Muscle of arm (tissue), 1 donor: ENCODE measurements at regions not wholly inside any gene's neighbourhood (a gene's known extent, or its start where the extent isn't known, plus 50 kb on each side); places are given as distances from the start of the nearest gene placed in this dataset.
A peak's percentile ranks its signal among the peaks of the same experiment; 100 is the strongest.
"Not testable (repeated sequence)": the region's sequence is repeated elsewhere in the genome, so short reads cannot be mapped to it uniquely, and the experiment has no call there.

ENCODE experiments used
- DNase-seq: peaks from one replicate; pipeline ENCODE4 v3.0.0-alpha.2; 2013

DNA sequence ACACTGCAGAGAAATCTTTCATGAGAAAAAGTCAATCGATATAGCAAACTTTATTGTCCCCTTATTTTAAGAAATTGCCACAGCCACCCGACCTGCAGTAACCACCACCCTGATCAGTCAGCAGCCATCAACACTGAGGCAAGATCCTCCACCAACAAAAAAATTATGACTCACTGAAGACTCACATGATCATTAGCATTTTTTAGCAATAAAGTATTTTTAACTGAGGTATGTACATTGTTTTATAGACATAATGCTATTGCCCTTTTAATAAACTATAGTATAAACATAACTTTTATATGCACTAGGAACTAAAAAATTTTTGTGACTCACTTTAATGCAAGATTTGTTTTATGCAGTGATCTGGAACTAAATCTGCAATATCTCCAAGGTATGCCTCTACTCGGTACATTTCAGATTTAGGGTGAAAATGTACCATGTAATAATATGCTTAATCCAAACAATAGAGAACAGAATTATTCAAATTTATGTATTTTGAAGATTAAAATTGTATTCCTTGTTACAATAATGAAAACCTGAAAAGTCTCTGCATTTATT, 79.2 kb upstream of the CEP126 start:
- DNase-seq = no peak

DNA sequence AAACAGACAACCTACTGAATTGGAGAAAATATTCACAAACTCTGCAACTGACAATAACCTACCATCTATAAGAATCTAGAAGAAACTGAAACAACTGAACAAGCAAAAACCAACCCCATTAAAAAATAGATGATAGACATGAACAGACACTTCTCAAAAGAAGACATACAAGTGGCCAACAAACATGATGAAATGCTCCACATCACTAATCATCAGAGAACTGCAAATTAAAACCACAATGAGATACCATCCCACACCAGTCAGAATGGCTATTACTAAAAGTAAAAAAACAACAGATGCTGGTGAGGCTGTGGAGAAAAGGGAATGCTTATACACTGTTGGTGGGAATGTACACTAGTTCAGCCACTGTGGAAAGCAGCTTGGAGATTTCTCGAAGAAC, 84.3 kb upstream of the CEP126 start:
- not testable (repeated sequence) for DNase-seq

DNA sequence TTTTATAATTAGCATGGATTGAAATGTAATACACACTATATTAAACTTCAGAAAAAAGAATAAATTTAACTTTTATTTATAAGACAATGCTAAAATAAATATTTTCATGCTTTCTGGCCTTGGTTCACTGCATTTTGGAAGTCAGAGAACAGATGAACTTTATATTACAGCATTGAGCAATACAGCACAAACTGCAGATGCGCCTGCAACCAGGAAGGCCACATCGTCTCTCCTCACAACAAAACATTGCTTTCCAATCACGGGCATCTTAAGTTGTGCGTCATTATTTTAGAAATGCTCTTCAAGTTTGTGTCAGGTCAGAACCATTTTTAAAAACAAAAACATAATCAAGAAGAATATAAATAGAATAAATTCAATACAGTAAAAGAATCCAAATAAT, 89.3 kb upstream of the CEP126 start:
- DNase-seq = no peak

DNA sequence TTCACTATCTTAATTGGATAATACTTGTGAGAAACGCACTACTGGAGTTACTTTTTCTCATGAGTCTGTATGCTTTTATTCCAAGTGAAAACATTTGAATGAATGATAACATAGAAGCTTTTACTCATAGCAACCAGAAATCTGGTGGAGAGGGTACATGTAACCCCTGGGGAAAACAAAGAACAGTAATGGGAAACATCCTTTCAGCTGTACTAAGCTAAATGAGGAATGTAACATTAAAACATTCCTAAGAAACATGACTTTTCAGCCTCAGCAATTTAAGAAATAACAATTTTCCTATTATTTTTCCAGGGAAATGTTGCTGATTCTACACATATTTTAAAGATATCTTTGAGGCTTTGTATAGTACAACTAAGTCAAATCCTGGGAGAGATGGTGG, 97.2 kb upstream of the CEP126 start:
- DNase-seq = peak; percentile 22

DNA sequence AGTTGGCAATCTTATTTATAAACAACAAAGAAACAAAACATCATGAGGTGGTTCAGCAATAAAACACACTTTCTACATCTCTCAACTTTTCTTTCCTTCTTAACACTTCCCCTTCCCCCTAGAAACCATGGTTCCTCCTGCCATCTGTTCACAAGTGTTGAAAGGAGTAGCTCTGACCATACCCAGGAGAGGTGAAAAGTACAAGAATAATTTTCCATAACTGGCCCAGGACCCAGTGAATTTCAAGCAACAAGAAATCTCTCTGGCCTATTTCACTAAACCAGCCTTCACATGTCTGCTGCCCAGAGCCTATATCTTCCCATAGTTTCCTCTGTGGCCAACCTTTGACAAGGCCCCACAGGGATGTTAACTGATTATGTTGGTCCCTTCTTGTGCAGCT, 98.2 kb upstream of the CEP126 start:
- no peak for DNase-seq

- DNase-seq = no peak
These were observed 102.3 kb upstream of the CEP126 start for GRCh38 chr11:101812546-101812945.

DNA sequence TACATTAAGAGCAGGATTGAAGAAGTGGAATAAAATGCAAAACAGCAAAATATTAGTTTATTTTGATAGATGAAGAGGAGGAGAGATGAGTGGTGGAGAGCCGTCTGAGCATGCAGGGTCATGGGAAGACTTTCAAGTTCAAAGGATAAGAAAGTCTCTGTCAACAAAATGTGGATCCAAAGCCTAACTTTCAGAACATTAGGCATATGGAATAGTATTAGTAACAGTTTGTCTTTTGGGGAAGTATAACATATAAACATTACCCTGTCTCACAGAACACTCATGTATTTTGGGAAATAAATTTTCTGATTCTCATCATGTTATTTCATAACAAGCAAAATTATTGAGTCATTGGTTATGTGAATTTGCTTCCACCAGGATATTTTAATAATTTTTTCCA, 104.3 kb upstream of the CEP126 start:
- DNase-seq = no peak

DNA sequence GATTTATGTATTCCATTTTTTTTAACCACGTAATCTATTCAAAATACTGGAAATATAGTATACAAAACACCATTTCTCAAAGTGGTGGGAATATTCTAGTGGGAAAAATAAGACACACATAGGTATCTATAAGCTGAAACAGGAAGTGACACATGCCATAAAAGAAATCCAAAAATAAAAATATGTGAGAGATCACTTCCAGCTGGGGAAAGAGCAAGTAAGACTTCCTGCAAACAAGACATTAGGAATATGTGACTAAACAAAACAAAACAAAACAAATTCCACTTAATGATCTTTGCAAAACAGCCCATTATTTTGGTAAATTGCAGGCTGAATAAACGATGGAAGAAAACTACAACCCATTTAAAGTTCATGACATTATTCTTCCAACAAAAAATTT, 107.3 kb upstream of the CEP126 start:
- no peak for DNase-seq

DNA sequence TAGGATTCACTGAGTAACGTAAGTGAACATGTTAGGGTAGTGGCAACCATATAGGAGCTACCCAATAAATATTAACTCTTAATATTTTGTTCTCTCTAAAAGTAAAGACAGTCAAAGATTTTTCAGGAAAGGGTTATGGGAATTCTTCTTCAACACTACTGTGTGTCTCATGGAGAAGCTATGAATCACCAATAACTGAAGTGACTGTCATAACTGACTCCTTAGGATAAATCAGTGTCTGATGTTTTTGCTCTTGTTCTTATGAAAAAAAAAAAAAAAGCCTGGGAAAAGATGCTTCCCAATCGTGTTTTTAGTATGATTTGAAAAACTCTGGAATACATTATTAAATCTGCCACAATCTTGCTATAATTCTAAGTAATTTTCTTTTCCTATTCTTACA, 111.2 kb upstream of the CEP126 start:
- DNase-seq = no peak

DNA sequence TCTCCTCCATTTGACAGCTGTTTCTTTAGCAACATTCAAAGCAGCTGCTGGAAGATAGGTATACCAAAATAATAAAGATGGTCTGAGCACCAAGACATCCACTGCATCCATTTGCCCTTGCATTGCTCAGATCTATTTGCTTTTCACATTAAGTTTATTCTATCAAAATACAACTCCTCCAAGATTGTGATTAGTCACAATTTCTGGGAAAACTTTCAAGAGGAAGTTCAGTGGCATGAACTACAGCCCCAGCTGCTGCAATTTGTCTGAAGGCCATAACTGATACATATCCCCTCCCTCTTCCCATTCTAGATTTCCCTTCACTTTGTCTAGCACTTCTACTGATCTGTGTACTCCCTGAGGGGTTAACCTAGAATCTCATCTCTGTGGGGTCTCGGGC, 117.5 kb upstream of the CEP126 start:
- no peak for DNase-seq

- no peak for DNase-seq
These were observed 122.0 kb upstream of the CEP126 start for GRCh38 chr11:101792814-101793213.

- no peak for DNase-seq
These were observed 127.9 kb upstream of the CEP126 start for GRCh38 chr11:101786916-101787315.

GRCh38 chr11:101786421-101786820, 128.4 kb upstream of the CEP126 start:
- DNase-seq = no peak

DNA sequence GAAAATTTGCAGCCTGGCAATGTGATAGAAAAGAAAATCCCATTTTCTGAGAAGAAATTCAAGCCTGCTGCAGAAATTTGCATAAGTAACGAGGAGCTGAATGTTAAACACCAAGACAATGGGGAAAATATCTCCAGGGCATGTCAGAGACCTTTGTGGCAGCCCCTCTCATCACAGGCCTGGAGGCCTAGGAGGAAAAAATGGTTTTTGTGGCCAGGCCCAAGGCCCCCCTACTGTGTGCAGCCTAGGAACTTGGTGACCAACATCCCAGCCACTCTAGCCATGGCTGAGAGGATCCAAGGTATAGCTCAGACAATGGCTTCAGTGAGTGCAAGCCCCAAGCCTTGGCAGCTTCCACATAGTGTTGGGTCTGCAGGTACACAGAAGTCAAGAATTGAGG, 135.6 kb upstream of the CEP126 start:
- not testable (repeated sequence) for DNase-seq

GRCh38 chr11:101777476-101777875, 137.3 kb upstream of the CEP126 start:
- DNase-seq = no peak

DNA sequence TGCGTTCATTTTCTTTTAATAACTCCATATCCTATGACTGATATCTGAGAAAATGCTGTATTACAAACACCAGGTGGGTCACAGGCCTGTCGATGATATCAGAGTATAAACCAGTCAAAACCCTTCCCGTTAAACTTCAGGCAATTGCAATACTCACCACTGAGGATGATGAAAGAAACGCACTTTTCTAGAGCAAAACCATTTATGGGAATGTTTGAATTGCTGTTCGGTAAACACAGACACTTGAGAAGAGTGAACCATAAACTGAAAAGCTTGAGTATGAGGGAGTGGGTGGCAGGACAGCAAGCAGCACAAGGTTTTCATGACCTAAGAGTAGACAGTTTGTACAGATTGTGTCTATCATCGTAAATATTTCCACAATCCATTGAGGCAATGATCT, 139.8 kb upstream of the CEP126 start:
- no peak for DNase-seq

- DNase-seq = no peak
These were observed 144.2 kb upstream of the CEP126 start for GRCh38 chr11:101770648-101771047.

DNA sequence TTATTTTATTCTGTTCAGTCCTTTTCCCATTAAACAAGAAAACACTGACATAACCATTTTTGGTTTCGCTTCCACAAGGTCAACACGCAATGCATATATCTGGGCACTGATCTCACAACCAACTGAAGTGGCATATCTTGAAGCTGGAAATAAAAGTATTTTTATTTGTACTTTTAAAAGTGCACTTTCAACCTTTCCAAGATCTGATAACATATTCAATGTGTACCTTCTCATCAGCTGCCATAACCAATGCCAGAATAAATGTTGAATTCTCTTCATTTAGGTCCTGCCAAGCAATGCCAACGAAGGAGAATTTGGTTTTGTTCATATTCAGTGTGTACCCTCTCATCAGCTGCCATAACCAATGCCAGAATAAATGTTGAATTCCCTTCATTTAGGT, 148.9 kb upstream of the CEP126 start:
- DNase-seq = no peak

DNA sequence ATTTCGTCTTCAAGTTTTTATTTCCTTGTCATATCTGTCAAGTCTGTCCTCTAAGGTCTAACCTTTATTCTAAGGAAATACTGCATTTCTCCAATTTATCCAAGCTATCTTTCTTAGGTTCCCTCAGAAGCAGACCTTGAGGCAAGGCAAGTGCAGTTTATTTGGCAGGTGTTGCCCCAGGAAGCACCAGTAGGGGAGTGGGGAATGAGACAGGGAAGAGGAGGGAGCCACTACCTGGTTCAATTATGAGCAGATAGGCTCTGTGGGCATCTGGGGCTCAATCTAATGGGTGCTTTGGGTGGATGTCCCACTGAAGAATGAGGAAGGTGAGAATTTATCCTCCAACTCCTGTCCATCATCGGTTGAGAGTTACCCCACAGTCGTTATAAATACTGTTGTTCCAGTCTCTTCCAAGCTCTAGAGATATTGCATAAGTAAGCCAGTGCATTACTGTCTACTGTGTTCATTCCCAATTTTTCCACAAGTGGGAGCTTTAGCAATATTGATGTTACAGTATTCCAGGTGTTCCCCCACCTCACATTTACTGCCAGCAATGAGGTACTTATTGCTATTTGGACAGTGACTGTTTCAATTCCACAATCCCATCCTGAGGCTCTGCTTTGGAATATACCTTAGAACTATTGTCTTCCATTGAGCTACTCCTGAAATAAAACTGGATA, 154.9 kb upstream of the CEP126 start:
- DNase-seq = no peak

DNA sequence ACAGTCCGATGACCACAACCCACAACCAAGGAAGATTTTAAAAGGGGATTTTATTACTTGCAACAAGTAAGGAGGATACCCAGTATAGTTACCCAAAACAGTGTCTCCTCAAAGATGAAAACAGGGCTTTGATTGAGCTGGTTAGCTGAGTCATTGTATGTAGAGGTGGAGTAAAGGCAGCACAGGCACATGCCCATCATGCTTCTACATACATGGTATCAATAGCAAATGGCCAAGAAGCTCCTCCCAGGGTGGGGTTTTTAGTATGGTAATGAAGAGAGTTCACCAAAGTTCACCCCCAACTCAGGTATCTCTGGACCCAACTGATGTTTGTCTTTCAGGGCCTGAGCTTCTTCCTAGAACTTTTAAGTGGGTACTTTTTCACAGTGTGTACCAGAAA, 157.1 kb upstream of the CEP126 start:
- no peak for DNase-seq

DNA sequence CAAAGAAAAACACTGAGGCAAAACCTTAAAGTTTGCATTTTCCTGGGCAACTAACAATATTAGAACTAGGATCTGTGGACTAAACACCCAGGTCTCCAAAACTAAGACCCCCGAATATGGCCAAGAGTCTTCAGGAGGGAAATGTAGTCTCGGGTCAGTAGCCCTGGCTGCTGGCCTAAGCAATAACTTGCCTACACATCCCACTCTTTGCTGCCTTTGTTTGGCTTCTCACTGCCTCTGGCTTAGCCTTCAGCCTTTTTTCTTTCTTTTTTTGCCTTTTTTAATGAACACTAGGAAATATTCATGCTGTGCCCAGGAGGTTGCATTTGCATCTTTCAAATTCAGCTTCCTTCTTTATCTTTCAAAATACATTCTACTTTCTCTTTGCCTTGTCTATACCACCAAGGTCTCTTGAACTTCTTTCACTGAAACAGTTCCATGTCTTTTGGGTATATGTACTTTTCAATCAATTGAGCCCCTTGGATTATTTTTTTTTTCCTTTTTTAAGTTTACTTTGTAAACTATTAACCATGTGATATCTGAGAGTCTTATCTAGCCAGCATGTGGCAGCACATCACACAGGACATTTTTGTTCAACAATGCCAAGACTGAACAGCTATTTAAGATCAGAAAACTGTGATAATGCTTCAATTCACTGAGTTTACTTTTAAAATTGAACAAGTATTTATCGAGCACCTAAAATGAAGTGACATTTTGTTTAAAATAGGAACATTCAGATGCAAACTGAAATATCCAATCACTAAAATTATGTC, 165.0 kb upstream of the TRPC6 start:
- no peak for DNase-seq

GRCh38 chr11:101745756-101746155, 161.9 kb upstream of the TRPC6 start:
- no peak for DNase-seq

- no peak for DNase-seq
These were observed 160.0 kb upstream of the TRPC6 start for GRCh38 chr11:101743828-101744227.
